22Rv1 (cell line): ENCODE measurements at regions not wholly inside any gene's neighbourhood (a gene's known extent, or its start where the extent isn't known, plus 50 kb on each side); places are given as distances from the start of the nearest gene placed in this dataset.

Source experiments
- CTCF ChIP-seq: fragments of 450-650 bp; IDR thresholded peaks from 2 replicates; pipeline ENCODE4 v1.5.1; 2017; ENCODE audit warnings: mild to moderate bottlenecking
- ZFX ChIP-seq: fragments of 450-650 bp; IDR thresholded peaks from 2 replicates; pipeline ENCODE4 v1.6.1; 2017; ENCODE audit warnings: antibody characterized with exemption, borderline replicate concordance

DNA sequence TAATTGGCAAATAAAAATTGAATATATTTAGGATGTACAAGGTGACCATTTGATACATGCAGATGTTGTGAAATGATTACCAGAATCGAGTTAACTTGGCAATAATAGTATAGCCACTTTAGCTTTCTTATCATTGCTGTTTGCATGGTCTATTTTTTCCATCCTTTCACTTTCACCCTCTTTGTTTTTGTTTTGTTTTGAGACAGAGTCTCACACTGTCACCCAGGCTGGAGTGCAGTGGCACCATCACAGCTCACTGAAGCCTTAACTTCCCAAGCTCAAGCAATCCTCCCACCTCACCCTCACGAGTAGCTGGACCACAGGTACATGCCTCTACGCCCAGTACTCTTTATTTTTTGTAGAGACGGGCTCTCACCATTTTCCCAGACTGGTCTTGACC is 218.6 kb upstream of the ADGRL3 start:
- TF ChIP-seq CTCF, result no peak
- no peak for TF ChIP-seq ZFX
